AG04450 (cell line): ENCODE measurements at regions not wholly inside any gene's neighbourhood (a gene's known extent, or its start where the extent isn't known, plus 50 kb on each side); places are given as distances from the start of the nearest gene placed in this dataset.

ENCODE experiments used
- CTCF ChIA-PET: fragments of 300-600, 350-600 bp; formaldehyde crosslinking; extraction: SDS; loops from one replicate; lab custom pipeline; 2022; ENCODE audit warnings: antibody characterized with exemption, inconsistent platforms; lab: Charles Lee
- POLR2A ChIA-PET: fragments of 350-600 bp; formaldehyde crosslinking; extraction: SDS; loops from one replicate; lab custom pipeline; 2021; ENCODE audit warnings: antibody characterized with exemption, inconsistent platforms; lab: Yijun Ruan, JAX
- DNase-seq: peaks from one replicate; pipeline ENCODE4 v3.0.0-alpha.2; 2011; ENCODE audit warnings: low read depth, low spot score
- H3K27ac ChIP-seq: one replicate; pipeline ENCODE4 v1.5.1; 2012; ENCODE audit warnings: low read depth, low read length, control low read depth
- H3K27me3 ChIP-seq: one replicate; pipeline ENCODE4 v1.6.0; 2012; ENCODE audit warnings: low read length; ENCODE audit not compliant: control insufficient read depth, insufficient read depth
- H3K4me3 ChIP-seq: 2 replicates; pipeline ENCODE4 v1.5.1; 2011; ENCODE audit warnings: mild to moderate bottlenecking, low read depth, low read length, control low read depth
- H3K9me3 ChIP-seq: 2 replicates; pipeline ENCODE4 v1.5.1; 2012; ENCODE audit warnings: low read length; ENCODE audit not compliant: control insufficient read depth, insufficient read depth
- CTCF ChIP-seq: IDR thresholded peaks from 2 replicates; pipeline ENCODE4 v1.5.1; 2011; ENCODE audit warnings: low read depth, low read length, control low read depth, inconsistent platforms

DNA sequence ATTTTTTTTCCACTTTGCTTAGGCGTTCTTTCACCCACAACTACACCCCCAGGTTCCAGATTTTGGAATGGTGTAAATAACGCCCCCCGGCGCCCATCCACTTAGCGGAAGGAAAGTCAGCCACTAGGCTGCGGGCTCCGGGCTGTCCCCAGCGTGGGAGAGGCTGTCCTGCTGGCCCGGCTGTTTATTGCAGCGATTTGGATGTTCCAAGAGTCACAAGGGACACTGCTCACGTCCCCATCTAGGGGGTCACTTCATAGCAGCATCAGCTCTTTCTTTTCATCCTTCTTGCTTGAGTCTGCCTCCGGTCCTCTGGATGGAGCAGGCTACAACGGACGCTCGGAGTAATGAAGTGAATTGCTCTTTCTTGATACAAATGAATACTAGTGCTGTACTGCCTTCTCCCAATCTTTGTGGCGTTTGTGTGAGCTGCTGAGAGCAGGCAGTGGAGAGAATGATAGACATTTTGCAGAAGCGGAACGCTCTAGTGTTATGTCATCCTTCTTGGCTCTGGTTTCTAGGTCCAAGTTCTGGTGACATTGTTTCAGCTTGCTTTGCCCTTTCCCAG is 50.7 kb upstream of the PAIP2B start:
- POLR2A ChIA-PET, result no interaction called here
- DNase-seq, result no peak
- CTCF ChIA-PET, result interaction anchor here (0.6 to 1.8 kb wide), 4 partner anchors 22 to 489 kb away, joined by 3 to 8 read pairs (median 4); partner anchors contain the start of gene ZNF638

DNA sequence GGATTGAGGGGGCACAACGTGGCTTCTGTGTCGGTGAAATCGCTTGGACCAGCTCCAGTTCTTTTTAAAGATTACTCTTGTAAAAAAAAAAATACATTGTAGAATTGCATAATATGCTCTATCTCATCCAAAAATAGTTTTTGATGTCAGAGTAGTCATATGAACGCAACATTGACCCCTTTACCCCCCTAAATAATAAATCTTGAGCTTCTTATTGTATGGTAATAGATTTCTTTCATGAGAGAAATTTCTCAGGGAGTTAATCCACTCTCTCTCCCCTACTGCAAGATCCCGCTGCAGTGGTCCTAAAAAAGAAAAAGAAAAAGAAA is 50.2 kb upstream of the PAIP2B start:
- H3K4me3 ChIP-seq, result peak overlapping the region; percentile 55
- POLR2A ChIA-PET, result no interaction called here
- TF ChIP-seq CTCF, result no peak
- DNase-seq, result no peak
- H3K27me3 ChIP-seq, result peaks cover 29% of the 10 kb centered on the region
- H3K9me3 ChIP-seq, result peaks cover 11% of the 10 kb centered on the region; the same call in 1 of the 2 replicates
- CTCF ChIA-PET, result interaction anchor here (0.6 to 1.8 kb wide), 5 partner anchors 23 to 488 kb away, joined by 3 to 8 read pairs (median 4); partner anchors contain the start of gene ZNF638
- H3K27ac ChIP-seq, result no peak overlapping the region

More for the DNA sequence above, 50.7 kb upstream of the PAIP2B start:
- Histone ChIP-seq H3K27me3 (peaks cover 30% of the 10 kb centered on the region), H3K27ac (no peak overlapping the region), H3K9me3 (peaks cover 11% of the 10 kb centered on the region; the same call in 1 of the 2 replicates), H3K4me3 (peak overlapping the region; percentile 32)
- TF ChIP-seq CTCF, result peak; percentile 22

DNA sequence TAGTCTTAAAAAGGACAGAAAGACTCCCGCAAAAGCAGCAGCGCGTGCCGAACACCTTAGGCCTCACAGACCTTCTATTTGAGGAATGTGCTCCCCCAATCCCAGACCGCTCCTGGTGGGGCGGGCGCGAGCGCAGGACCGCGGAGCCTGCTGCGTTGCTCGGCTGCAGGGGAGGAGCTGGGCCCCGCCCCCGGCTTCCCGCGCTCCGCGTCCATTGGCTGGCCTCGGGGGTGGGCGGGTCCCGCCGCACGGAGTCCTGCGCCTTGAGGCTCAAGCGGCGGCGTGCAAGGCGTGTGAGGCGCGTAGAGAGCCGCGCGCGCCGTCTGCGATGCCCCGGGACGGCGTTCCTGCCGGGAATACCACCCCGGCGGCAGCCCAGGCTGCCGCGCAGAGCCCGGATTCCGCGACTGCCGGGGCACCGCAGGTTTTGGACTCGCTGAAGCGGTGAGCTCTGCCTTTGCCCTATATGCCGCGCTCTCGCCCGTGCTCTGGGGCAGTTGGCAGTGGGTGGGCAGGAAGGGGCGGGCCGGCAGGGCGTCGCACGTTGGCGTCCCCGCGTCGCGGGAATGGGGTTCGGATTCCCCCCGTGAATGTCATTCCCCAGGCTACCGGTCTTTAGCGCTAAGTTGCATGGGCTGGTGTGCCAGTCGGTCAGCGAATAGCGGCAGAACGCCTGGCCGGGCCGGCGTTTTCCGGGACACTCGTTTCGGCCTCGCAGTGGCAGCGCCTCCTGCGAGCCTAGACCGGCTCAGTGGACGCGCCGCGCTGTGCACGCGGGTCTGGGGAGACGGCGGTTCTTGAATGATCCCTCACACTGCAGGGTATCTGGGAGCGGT is 49.6 kb upstream of the PAIP2B start:
- Histone ChIP-seq H3K27me3 (peaks cover 25% of the 10 kb centered on the region), H3K27ac (no peak overlapping the region), H3K9me3 (peaks cover 11% of the 10 kb centered on the region; the same call in 1 of the 2 replicates), H3K4me3 (peak overlapping the region; percentile 55)
- ChIA-PET CTCF (interaction anchor here (0.6 to 1.8 kb wide), 6 partner anchors 23 to 305 kb away, joined by 3 to 11 read pairs (median 6); partner anchors contain the start of gene ZNF638), POLR2A (no interaction called here)
- TF ChIP-seq CTCF, result no peak
- peak; percentile 15 for DNase-seq
